ENCODE measurements at regions not wholly inside any gene's neighbourhood (a gene's known extent, or its start where the extent isn't known, plus 50 kb on each side); places are given as distances from the start of the nearest gene placed in this dataset.

GRCh38 chr7:109950821-109951564 lies 1139.9 kb upstream of the LRRN3 start:
- no peak overlapping the region for H3K4me3 Mint-ChIP-seq
- H3K9me3 Mint-ChIP-seq, result peaks cover 2 to 9% (median 5%) of the 10 kb centered on the region in 7 donors
- H3K27me3 Mint-ChIP-seq, result no peaks in the 10 kb centered on the region
- no peak for ATAC-seq (ENCODE audit: low read depth in 2 of 2)
- H3K4me1 Mint-ChIP-seq, result no peaks in the 10 kb centered on the region
- no peaks in the 10 kb centered on the region for H3K36me3 Mint-ChIP-seq
- DNase-seq, result no peak
- H3K27ac Mint-ChIP-seq, result no peak overlapping the region

DNA sequence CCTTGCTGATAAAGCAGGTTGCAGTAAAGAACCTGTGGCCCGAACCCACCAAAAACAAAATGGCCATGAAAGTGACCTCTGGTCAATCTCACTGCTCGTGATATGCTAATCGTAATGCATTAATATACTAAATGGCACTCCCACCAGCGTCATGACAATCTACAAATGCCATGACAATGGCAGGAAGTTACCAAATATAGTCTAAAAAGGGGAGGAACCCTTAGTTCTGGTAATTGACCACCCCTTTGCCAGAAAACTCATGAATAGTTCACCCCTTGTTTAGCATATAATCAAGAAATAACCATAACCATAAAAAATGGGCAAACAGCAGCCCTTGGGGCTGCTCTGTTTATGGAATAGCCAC lies 1139.4 kb upstream of the LRRN3 start:
- Mint-ChIP-seq H3K4me1 (no peaks in the 10 kb centered on the region), H3K27ac (no peak overlapping the region), H3K9me3 (peaks cover 2 to 9% (median 5%) of the 10 kb centered on the region in 7 donors), H3K36me3 (no peaks in the 10 kb centered on the region), H3K27me3 (no peaks in the 10 kb centered on the region), H3K4me3 (no peak overlapping the region)
- DNase-seq (no peak), ATAC-seq (ENCODE audit: low read depth in 2 of 2) (no peak)

DNA sequence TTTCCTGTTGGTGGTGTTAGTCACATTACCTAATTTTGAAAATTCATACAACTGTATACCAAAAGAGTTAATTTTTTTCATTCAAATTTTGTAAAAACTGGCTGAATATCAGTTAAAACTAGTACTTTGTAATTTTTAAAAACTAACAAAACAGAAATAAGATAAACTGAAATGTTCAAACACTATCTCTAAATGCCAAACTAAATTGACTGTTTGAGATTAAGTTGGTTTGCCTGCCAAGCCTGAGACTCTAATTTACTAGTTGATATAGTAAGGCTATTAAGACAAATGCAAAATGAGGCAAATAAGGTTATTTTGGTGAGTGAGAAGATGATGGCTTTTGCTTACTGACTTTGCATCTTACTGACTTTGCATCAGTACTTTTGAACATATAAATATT lies 1134.9 kb upstream of the LRRN3 start:
- Mint-ChIP-seq H3K36me3 (no peaks in the 10 kb centered on the region), H3K4me1 (no peaks in the 10 kb centered on the region), H3K27ac (no peak overlapping the region), H3K27me3 (no peaks in the 10 kb centered on the region), H3K9me3 (peaks cover 0 to 14% (median 5%) of the 10 kb centered on the region in 7 donors), H3K4me3 (no peak overlapping the region)
- ATAC-seq (ENCODE audit: low read depth in 2 of 2), result no peak
- DNase-seq, result no peak

- DNase-seq (no peak), ATAC-seq (ENCODE audit: low read depth in 2 of 2) (no peak)
- H3K4me3 Mint-ChIP-seq, result no peak overlapping the region
- no peak overlapping the region for H3K27ac Mint-ChIP-seq
- no peaks in the 10 kb centered on the region for H3K36me3 Mint-ChIP-seq
- no peaks in the 10 kb centered on the region for H3K27me3 Mint-ChIP-seq
- peaks cover 0 to 15% (median 7%) of the 10 kb centered on the region in 7 donors for H3K9me3 Mint-ChIP-seq
- no peaks in the 10 kb centered on the region for H3K4me1 Mint-ChIP-seq
Measured at GRCh38 chr7:109956916-109957315, 1134.0 kb upstream of the LRRN3 start.

DNA sequence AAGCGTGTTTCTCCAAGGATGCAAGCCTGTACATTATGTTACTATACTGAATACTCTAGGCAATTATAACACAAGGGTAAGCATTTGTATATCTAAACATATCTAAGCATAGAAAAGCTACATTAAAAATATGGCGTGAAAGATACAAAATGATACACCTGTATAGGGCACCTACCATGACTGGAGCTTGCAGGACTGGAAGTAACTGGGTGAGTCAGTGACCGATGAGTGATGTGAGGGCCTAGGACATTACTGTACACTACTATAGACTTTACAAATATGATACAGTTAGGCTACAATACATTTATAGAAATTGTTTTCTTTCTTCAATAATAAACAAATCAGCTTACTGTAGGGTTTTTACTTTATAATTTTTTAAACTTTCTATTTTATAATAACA lies 1127.2 kb upstream of the LRRN3 start:
- Mint-ChIP-seq H3K4me1 (no peaks in the 10 kb centered on the region), H3K9me3 (peaks cover 0 to 7% (median 4%) of the 10 kb centered on the region in 7 donors), H3K36me3 (no peaks in the 10 kb centered on the region), H3K4me3 (no peak overlapping the region), H3K27me3 (no peaks in the 10 kb centered on the region), H3K27ac (no peak overlapping the region)
- DNase-seq (no peak), ATAC-seq (ENCODE audit: low read depth in 2 of 2) (no peak)

- Mint-ChIP-seq H3K27ac (no peak overlapping the region), H3K27me3 (no peaks in the 10 kb centered on the region), H3K4me1 (no peaks in the 10 kb centered on the region), H3K4me3 (no peak overlapping the region), H3K36me3 (no peaks in the 10 kb centered on the region), H3K9me3 (peaks cover 0 to 9% (median 3%) of the 10 kb centered on the region in 7 donors)
- DNase-seq, result no peak
- no peak for ATAC-seq (ENCODE audit: low read depth in 2 of 2)
Measured at GRCh38 chr7:109964780-109965179, 1126.1 kb upstream of the LRRN3 start.

DNA sequence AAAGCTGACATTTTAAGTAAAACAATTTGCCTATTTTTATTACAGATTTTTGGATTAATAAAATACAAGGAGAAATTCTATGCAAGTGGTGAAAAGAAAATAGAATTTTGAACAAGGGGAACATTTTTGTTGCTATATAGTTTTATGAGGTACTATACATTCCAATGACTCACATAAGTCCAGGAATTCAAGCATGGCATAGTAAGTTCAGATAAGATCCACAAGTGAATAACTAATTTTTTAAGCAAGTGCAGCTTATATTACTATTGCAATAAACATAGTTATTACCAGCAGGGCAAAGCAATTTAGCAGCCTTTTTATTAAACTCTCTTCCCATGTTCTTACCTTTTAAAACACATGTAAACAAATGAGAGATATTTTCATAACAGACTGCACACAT lies 1123.5 kb upstream of the LRRN3 start:
- Mint-ChIP-seq H3K36me3 (no peaks in the 10 kb centered on the region), H3K4me3 (no peak overlapping the region), H3K9me3 (peaks cover 0 to 6% (median 1%) of the 10 kb centered on the region in 7 donors), H3K27me3 (no peaks in the 10 kb centered on the region), H3K4me1 (no peaks in the 10 kb centered on the region), H3K27ac (no peak overlapping the region)
- ATAC-seq (ENCODE audit: low read depth in 2 of 2), result no peak
- no peak for DNase-seq

DNA sequence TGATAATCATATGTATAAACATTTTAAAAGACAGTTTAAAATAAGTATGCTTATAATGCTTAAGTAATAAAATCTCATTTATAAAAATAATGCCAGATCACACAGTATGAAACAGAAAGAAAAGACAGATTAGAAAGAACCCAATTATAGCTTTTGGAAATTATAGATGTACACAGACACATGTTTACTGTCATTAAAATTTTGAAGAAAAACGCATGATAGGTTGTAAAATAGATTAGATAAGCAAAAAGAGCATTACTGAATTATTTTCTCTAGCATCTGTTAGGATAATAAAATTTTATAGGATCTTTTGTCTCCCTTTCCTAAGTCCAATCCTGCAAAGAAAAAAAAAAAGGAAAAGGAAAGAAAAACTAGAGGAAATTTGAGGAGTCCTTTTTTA lies 1107.3 kb upstream of the LRRN3 start:
- no peak for DNase-seq
- Mint-ChIP-seq H3K27ac (no peak overlapping the region), H3K27me3 (no peaks in the 10 kb centered on the region), H3K4me3 (no peak overlapping the region), H3K9me3 (peaks cover 0 to 16% (median 6%) of the 10 kb centered on the region in 7 donors), H3K36me3 (no peaks in the 10 kb centered on the region), H3K4me1 (no peaks in the 10 kb centered on the region)
- no peak for ATAC-seq (ENCODE audit: low read depth in 2 of 2)

DNA sequence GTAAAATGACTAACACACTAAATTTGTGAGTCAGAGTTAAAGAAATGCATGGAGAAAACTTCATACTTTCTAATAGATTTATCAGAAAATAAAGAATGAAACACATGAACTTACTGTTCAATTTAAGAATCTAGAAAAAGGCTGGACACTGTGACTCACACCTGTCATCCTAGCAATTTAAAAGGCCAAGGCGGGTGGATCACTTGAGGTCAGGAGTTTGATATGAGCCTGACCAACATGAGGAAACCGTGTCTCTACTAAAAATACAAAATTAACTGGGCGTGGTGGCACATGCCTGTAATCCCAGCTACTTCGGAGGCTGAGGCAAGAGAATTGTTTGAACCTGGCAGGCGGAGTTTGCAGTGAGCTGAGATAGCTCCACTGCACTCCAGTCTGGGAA lies 1106.2 kb upstream of the LRRN3 start:
- DNase-seq, result no peak
- Mint-ChIP-seq H3K27ac (no peak overlapping the region), H3K36me3 (no peaks in the 10 kb centered on the region), H3K9me3 (peaks cover 0 to 15% (median 6%) of the 10 kb centered on the region in 7 donors), H3K4me1 (no peaks in the 10 kb centered on the region), H3K27me3 (no peaks in the 10 kb centered on the region), H3K4me3 (no peak overlapping the region)
- ATAC-seq (ENCODE audit: low read depth in 2 of 2), result no peak

DNA sequence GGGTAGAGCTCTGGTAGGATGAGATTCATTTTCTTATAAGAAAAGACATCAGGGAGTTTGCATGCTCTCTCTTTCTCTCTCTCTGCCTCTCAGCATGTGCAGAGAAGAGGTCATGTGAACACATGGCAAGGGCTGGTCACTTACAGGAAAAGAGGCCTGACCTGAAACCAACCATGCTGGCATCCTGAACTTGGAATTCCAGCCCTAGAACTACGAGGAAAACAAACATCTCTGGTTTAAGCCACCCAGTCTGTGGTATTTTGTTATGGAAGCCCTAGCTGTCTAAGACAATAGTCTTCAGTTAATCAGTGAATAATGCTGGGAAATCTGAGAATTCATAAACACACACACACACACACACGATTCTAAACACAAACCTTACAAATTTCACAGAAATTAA lies 1104.2 kb upstream of the LRRN3 start:
- H3K36me3 Mint-ChIP-seq, result no peaks in the 10 kb centered on the region
- ATAC-seq (ENCODE audit: low read depth in 2 of 2), result no peak

GRCh38 chr7:109996411-109996810 lies 1094.5 kb upstream of the LRRN3 start:
- H3K4me3 Mint-ChIP-seq, result no peak overlapping the region

More for the DNA sequence above, 1104.2 kb upstream of the LRRN3 start:
- DNase-seq, result no peak
- Mint-ChIP-seq H3K4me3 (no peak overlapping the region), H3K27ac (no peak overlapping the region), H3K9me3 (peaks cover 0 to 11% (median 5%) of the 10 kb centered on the region in 7 donors), H3K27me3 (no peaks in the 10 kb centered on the region), H3K4me1 (no peaks in the 10 kb centered on the region)

DNA sequence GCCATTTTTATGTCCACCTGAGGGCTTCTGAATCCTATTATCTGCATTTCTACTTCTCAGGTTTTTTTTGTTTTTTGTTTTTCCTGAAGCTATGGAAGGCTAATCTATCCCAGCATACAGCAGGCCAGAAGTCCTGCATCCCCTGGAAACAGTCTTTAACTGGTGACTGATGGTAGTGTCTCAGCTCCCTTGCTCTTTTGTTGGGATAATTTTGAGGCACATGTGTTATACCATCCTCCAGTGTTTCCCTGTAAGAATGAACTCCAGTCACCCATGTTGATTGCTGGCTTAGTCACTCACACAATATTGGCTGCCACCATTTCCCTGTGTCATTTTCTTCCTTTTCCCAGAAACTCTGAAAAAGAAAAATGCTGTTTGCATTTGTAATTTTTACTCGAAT lies 1094.0 kb upstream of the LRRN3 start:
- no peak for ATAC-seq (ENCODE audit: low read depth in 2 of 2)
- Mint-ChIP-seq H3K36me3 (no peaks in the 10 kb centered on the region), H3K27me3 (no peaks in the 10 kb centered on the region), H3K4me3 (no peak overlapping the region), H3K9me3 (peaks cover 0 to 3% (median 0%) of the 10 kb centered on the region in 7 donors), H3K4me1 (no peaks in the 10 kb centered on the region), H3K27ac (no peak overlapping the region)
- DNase-seq, result no peak

More at GRCh38 chr7:109996411-109996810, 1094.5 kb upstream of the LRRN3 start:
- no peaks in the 10 kb centered on the region for H3K4me1 Mint-ChIP-seq
- no peaks in the 10 kb centered on the region for H3K36me3 Mint-ChIP-seq
- no peak for ATAC-seq (ENCODE audit: low read depth in 2 of 2)
- peaks cover 0 to 3% (median 0%) of the 10 kb centered on the region in 7 donors for H3K9me3 Mint-ChIP-seq
- H3K27me3 Mint-ChIP-seq, result no peaks in the 10 kb centered on the region
- no peak overlapping the region for H3K27ac Mint-ChIP-seq
- no peak for DNase-seq

DNA sequence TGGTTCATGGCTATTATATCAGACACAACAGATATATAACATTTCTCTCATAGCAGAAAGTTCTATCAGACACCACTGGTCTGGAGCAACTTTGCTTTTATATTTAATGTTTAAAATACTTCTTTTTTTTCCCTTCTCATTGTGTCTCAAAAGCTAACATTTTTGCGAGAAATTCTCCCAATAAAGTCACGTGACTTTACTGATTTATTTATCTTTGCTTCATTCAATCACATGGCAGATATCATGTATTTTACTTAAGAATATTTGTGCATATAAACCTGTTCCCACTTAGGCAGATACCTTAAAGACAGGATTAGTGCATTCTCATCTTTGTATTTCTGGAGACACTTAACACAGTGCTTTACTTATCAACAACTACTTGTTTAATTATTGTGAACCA lies 1093.1 kb upstream of the LRRN3 start:
- H3K9me3 Mint-ChIP-seq, result peaks cover 0 to 4% (median 0%) of the 10 kb centered on the region in 7 donors
- H3K27ac Mint-ChIP-seq, result no peak overlapping the region
- H3K36me3 Mint-ChIP-seq, result no peaks in the 10 kb centered on the region
- no peaks in the 10 kb centered on the region for H3K27me3 Mint-ChIP-seq
- no peak for ATAC-seq (ENCODE audit: low read depth in 2 of 2)
- no peaks in the 10 kb centered on the region for H3K4me1 Mint-ChIP-seq
- no peak for DNase-seq
- H3K4me3 Mint-ChIP-seq, result no peak overlapping the region

GRCh38 chr7:110001254-110001938 lies 1089.5 kb upstream of the LRRN3 start:
- peaks cover 0 to 4% (median 0%) of the 10 kb centered on the region in 7 donors for H3K9me3 Mint-ChIP-seq
- H3K4me1 Mint-ChIP-seq, result no peaks in the 10 kb centered on the region
- no peak for ATAC-seq (ENCODE audit: low read depth in 2 of 2)
- no peak for DNase-seq
- no peak overlapping the region for H3K4me3 Mint-ChIP-seq
- H3K27ac Mint-ChIP-seq, result no peak overlapping the region
- no peaks in the 10 kb centered on the region for H3K36me3 Mint-ChIP-seq
- H3K27me3 Mint-ChIP-seq, result no peaks in the 10 kb centered on the region
